H1 (cell line): ENCODE measurements at regions not wholly inside any gene's neighbourhood (a gene's known extent, or its start where the extent isn't known, plus 50 kb on each side); places are given as distances from the start of the nearest gene placed in this dataset.

Source experiments
- ATF3 ChIP-seq: IDR thresholded peaks from 2 replicates; pipeline ENCODE4 v1.6.1; 2011; ENCODE audit warnings: low read depth, mild to moderate bottlenecking, low read length; ENCODE audit not compliant: insufficient read depth
- CEBPB ChIP-seq: IDR thresholded peaks from 2 replicates; pipeline ENCODE4 v1.6.1; 2012; ENCODE audit warnings: low read depth, low read length
- CTCF ChIP-seq, 3 experiments: IDR thresholded peaks; 1 replicate in 2 of 3; 2 replicates in 1 of 3; pipeline versions ENCODE4 v1.5.1 to v1.6.1; 2011; ENCODE audit warnings: low read length in 3 of 3, mild to moderate bottlenecking in 3 of 3, inconsistent platforms in 2 of 3, low read depth in 1 of 3, moderate library complexity in 1 of 3; ENCODE audit not compliant: insufficient read depth in 1 of 3; ENCODE audit errors: control extremely low read depth in 1 of 3
- JUND ChIP-seq: IDR thresholded peaks from 2 replicates; pipeline ENCODE4 v1.6.1; 2011; ENCODE audit warnings: mild to moderate bottlenecking, improper control_type of control experiment, low read length
- MAX ChIP-seq: IDR thresholded peaks from 2 replicates; pipeline ENCODE4 v1.6.1; 2012; ENCODE audit warnings: inconsistent platforms
- NANOG ChIP-seq: IDR thresholded peaks from 2 replicates; pipeline ENCODE4 v1.6.1; 2011; ENCODE audit warnings: low read length, low read depth, mild to moderate bottlenecking, inconsistent platforms; ENCODE audit not compliant: insufficient read depth, poor library complexity, severe bottlenecking
- PHF8 ChIP-seq: fragments of 200-600 bp; sonication (generic); conservative IDR thresholded peaks from 2 replicates; pipeline ENCODE4 v1.7.1; 2012; ENCODE audit warnings: low read depth, mild to moderate bottlenecking, inconsistent platforms, low read length, moderate library complexity
- POLR2A ChIP-seq, 2 experiments: IDR thresholded peaks; 1 replicate in 1 of 2; 2 replicates in 1 of 2; pipeline ENCODE4 v1.6.1; 2011; ENCODE audit warnings: low read depth in 2 of 2, low read length in 2 of 2, mild to moderate bottlenecking in 2 of 2; ENCODE audit errors: control extremely low read depth in 1 of 2
- POLR2AphosphoS5 ChIP-seq: IDR thresholded peaks from 2 replicates; pipeline ENCODE4 v1.6.1; 2011; ENCODE audit warnings: low read depth, low read length
- SP2 ChIP-seq: IDR thresholded peaks from 2 replicates; pipeline ENCODE4 v1.6.1; 2012; ENCODE audit warnings: mild to moderate bottlenecking, low read length, inconsistent platforms
- SRF ChIP-seq: IDR thresholded peaks from 2 replicates; pipeline ENCODE4 v1.6.1; 2011; ENCODE audit warnings: mild to moderate bottlenecking, low read depth, low read length, moderate library complexity
- TAF1 ChIP-seq: IDR thresholded peaks from 2 replicates; pipeline ENCODE4 v1.6.1; 2011; ENCODE audit warnings: mild to moderate bottlenecking, low read depth, low read length
- USF2 ChIP-seq: IDR thresholded peaks from 2 replicates; pipeline ENCODE4 v1.6.1; 2011; ENCODE audit warnings: low read length, improper control_type of control experiment
- ZNF274 ChIP-seq: IDR thresholded peaks from 2 replicates; pipeline ENCODE4 v1.7.0; 2012; ENCODE audit warnings: low read length, borderline replicate concordance; ENCODE audit errors: extremely low read depth

GRCh38 chr1:116289193-116289592, 83.9 kb upstream of the ATP1A1 start:
- no peak for TF ChIP-seq POLR2A (IDR thresholded peaks at IDR 0.05; ENCODE audit: control extremely low read depth in 1 of 2, low read depth in 2 of 2, low read length in 2 of 2)
- no peak for TF ChIP-seq PHF8
- no peak for TF ChIP-seq USF2
- no peak for TF ChIP-seq MAX
- no peak for TF ChIP-seq JUND
- no peak for TF ChIP-seq SRF
- TF ChIP-seq ZNF274, result no peak
- TF ChIP-seq CEBPB, result no peak
- no peak for TF ChIP-seq POLR2AphosphoS5
- no peak for TF ChIP-seq ATF3
- TF ChIP-seq NANOG, result no peak
- no peak for TF ChIP-seq CTCF (IDR thresholded peaks at IDR 0.05; ENCODE audit: control extremely low read depth in 1 of 3, insufficient read depth in 1 of 3, low read depth in 1 of 3, low read length in 3 of 3)
- no peak for TF ChIP-seq SP2
- TF ChIP-seq TAF1, result no peak
